Limb (tissue), 2 donors: ENCODE measurements at regions not wholly inside any gene's neighbourhood (a gene's known extent, or its start where the extent isn't known, plus 50 kb on each side); places are given as distances from the start of the nearest gene placed in this dataset.

ENCODE experiments used
- DNase-seq, 2 donors: peaks; one replicate each; pipeline ENCODE4 v3.0.0-alpha.2; 2016; ENCODE audit errors: extremely low spot score in 2 of 2

GRCh38 chr12:77357655-77358054, 292.3 kb upstream of the E2F7 start:
- no peak for DNase-seq

GRCh38 chr12:77354766-77355362, 289.5 kb upstream of the E2F7 start:
- DNase-seq = no peak

DNA sequence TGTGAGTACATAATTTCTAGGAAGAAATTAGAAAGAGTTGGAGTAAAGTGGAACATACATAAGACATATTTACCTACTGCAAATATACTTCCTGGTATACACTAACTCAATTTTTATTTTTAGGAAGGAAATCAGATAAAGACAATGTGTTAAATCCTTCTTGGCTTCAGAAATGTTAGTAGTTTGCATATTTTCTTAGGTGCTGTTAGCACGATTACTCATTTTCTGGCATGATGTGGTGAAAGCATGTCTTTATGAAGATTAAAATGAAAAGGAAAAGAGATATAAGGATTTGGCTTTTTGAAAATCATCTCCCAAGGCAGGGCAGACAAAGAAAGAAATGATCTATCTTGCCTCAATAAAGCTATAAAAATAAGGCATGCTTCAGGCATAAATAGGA, 287.6 kb upstream of the E2F7 start:
- no peak for DNase-seq

DNA sequence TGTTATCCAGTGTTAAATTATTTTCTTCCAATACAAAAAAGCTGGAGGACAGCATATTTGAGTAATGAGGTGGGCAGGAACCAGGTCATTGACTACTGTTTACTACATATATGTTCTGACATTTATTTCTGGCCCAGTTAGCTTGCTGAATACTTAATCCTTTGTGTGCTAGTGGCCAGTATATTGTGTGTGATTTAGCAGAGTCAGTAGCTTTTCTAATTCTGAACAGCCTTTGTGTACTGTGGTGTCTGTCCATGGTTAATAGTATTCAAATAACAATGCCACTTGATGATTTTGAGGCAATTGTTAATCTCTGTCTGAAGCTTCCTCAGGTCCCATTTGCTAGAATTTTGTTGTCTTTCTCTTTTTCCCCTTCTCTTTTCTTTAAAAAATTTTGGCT, 286.5 kb upstream of the E2F7 start:
- DNase-seq = no peak

GRCh38 chr12:77349689-77350370, 284.5 kb upstream of the E2F7 start:
- no peak for DNase-seq

DNA sequence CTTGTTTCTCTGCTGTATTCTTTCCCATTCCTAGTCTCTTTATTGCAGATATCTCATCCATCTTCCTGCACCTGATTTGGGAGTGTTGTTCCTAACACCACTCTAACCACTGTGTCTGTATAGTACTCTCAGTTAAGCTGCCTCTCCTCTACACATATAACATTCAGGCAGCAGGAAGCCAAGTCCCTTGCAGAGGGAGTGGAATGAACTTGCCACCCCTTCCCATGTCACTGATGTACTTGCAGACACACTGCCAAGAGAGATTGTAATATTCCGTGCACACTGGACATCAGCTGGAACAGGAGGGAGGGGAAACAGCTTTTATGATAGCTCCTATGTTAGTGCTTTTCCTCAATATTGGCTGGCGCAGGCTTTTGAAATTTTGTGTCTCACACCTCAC, 281.6 kb upstream of the E2F7 start:
- DNase-seq = no peak

- DNase-seq = no peak
These were observed 280.0 kb upstream of the E2F7 start for GRCh38 chr12:77345336-77345735.

- no peak for DNase-seq
These were observed 279.3 kb upstream of the E2F7 start for GRCh38 chr12:77344651-77345050.

GRCh38 chr12:77343291-77343690, 277.9 kb upstream of the E2F7 start:
- no peak for DNase-seq

DNA sequence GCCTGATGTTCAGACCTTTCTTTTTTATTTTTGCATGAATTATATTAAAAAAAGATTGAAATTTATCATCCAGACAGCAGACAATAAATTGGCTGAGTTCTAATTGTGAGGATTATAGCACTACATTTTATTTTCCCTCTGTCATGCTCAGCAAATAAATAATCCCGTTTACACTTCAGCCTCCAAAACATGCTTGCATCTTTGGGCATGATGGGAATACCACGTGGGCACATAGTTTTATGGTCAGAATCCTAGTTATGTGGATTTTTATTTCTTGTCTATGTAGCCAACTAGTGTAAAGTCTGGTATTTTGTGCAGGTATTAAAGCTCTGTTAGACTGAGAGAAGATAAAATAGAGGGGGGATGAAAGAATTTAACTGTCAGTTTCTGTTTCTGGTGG, 276.9 kb upstream of the E2F7 start:
- DNase-seq = no peak

DNA sequence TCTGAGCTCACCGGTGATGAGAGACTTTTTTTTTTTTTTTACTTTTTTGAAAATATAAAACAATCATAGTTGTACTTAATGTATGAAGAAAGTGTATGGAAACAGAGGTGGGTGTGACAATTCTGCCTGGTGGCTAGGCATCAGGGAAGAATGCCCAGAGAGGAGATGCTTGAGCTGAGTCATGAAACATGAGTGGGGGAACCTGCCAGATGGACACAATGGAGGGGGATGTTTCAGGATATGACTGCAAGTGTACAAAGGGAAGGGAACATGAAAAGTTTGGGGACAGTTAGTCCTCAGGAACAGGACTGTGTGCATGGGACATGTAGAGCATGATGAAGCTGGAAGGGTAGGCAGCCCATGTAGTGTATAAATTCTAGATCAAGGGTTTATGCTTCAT, 274.2 kb upstream of the E2F7 start:
- no peak for DNase-seq

DNA sequence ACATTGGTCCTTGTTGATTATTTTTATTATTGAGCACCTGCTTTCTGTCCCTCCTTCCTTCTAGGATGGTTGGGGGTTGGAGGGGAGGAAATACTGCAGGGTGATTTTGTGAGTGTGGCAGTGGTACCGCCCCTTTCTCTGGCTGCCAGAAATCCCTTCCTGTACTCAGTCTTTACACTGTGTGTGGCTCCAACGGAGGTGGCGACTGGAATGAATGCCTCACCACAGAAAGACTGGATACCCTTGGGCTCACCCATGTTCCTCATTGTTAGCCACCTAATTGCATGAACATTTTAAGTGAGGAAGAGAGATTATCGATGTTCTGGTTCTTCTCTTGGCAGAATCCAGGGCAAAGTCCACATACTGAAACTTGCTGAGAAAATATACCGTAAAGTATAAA, 272.0 kb upstream of the E2F7 start:
- DNase-seq = no peak

GRCh38 chr12:77334806-77335205, 269.4 kb upstream of the E2F7 start:
- DNase-seq = no peak

- DNase-seq = no peak
These were observed 263.0 kb upstream of the E2F7 start for GRCh38 chr12:77328326-77328725.

DNA sequence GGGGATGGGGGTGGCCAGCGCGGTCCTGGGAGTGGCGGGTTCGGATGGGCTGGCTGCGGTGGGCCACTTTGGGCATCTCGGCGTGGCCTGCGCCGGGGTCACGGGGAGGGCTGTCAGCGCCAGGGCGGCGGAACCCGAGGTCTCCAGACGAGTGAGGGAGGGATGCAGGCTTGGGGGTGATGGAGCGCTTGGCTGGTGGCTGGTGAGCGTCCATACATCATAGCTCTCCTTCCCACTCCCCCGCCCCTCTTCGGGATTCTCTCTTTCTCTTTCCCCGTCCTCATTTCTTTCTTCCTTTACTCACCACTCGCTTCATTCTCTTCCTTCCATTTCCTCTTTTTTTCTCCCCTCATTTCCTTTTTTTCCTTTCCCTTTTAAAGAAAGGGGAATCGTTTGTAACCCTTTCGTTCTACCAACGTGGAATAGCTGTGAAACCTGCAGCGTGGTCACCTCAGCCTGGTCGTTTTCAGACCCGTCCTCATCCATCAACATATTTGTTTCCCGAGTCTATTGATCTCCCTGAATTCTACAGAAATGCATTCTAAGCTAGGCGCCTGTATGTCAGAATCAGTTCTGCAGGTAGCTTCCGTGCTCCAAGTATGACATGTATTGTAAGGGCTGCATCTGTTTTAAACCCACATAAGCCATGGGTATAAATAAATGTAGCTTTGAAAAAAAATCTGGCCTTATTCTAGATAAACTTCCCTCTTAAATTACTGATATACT, 260.3 kb upstream of the E2F7 start:
- peak in 1 of 2 donors; percentile 57 for DNase-seq

GRCh38 chr12:77324763-77325468, 259.5 kb upstream of the E2F7 start:
- peak; percentile 74 to 87 for DNase-seq

- no peak for DNase-seq
These were observed 259.0 kb upstream of the E2F7 start for GRCh38 chr12:77324416-77324762.

- no peak for DNase-seq
These were observed 258.5 kb upstream of the E2F7 start for GRCh38 chr12:77323788-77324415.

DNA sequence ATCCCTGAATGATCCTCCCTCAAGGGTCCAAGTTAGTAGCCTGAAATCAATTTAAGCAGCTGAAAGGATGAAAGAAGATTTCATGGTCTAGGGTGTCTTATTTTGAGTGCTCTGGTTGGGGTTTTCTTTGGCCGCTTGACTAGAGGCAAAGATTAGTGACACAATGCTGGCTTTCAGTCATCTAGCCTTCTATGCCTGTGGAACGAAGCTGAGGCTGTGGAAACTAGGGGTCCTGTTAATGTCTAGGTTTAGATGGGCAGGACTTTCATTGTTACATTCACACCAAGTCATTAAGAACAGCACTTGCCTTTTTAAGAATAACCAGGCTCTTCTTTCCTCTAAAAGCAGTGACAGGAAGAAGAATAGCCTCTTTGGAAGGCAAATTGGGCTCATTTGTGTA, 253.8 kb upstream of the E2F7 start:
- DNase-seq = no peak

DNA sequence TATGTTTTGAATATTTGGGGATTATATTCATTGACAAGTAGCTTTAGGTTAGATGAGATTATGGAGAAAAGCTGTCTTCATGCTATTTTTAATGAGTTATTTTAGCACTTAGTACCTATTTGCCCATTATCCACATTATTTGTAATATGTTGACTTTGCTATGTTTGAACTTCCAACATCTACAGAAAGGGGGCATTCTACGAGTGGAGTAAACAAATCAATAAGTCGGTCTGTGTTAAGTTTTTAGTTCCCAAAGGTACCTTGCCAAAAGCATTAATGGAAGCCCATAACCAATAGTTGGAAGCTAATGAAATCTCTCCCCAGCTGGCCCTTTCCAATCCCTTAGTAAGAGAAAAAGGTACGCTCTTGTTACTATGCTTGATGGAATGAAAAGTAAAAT, 250.0 kb upstream of the E2F7 start:
- no peak for DNase-seq

DNA sequence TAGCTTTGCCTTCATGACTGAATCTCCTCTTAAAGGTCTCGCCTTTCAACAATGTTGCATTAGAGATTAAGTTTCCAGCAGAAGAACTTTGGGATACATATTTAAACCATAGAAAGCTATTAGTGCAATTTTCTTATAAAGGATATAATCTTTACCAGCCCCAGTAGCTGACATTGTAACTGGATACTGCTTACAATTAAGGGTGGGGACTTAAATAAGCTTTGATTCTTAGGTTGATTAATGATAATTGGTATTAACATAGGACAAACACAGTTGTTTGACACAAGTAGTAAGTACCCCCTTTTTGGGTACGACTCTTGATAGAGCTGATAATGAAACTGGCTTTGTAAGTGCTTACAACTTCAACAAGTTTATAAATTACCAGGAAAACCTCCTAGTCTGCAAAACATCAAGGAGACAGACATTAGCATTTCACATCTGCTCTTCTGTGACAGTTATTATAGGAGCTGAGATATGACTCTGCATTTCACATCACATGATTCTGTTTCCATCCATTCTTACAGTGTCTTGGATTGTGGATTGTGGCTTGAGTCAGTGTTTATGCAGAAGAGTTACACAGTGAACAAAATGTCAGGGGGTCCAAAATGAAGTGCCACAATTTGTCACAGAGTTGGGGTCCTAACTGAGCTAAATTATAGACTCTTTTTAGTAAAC, 249.1 kb upstream of the E2F7 start:
- no peak for DNase-seq
